H9 (cell line): ENCODE measurements at regions not wholly inside any gene's neighbourhood (a gene's known extent, or its start where the extent isn't known, plus 50 kb on each side); places are given as distances from the start of the nearest gene placed in this dataset.
A peak's percentile ranks its signal among the peaks of the same experiment; 100 is the strongest.

ENCODE experiments used
- DNase-seq: peaks from one replicate; pipeline ENCODE4 v3.0.0-alpha.2; 2017
- H2AFZ ChIP-seq: one replicate; pipeline ENCODE4 v1.6.1; 2013; ENCODE audit warnings: mild to moderate bottlenecking, low read length, control low read depth, moderate library complexity
- H2AK5ac ChIP-seq: 2 replicates; pipeline ENCODE4 v1.6.1; 2013; ENCODE audit warnings: low read length, control low read depth, mixed read lengths; ENCODE audit not compliant: insufficient read length
- H2BK120ac ChIP-seq: one replicate; pipeline ENCODE4 v1.6.1; 2013; ENCODE audit warnings: low read depth, mild to moderate bottlenecking, low read length, control low read depth, inconsistent platforms; ENCODE audit not compliant: poor library complexity, severe bottlenecking
- H2BK12ac ChIP-seq: 2 replicates; pipeline ENCODE4 v1.6.1; 2013; ENCODE audit warnings: low read length, control low read depth, mixed read lengths, low read depth; ENCODE audit not compliant: insufficient read length
- H2BK15ac ChIP-seq: 2 replicates; pipeline ENCODE4 v1.6.1; 2013; ENCODE audit warnings: low read depth, low read length, control low read depth
- H2BK20ac ChIP-seq: one replicate; pipeline ENCODE4 v1.6.1; 2013; ENCODE audit warnings: low read depth, mild to moderate bottlenecking, low read length, control low read depth, inconsistent platforms; ENCODE audit not compliant: poor library complexity, severe bottlenecking
- H2BK5ac ChIP-seq: 2 replicates; pipeline ENCODE4 v1.6.1; 2013; ENCODE audit warnings: low read length, control low read depth, mixed read lengths; ENCODE audit not compliant: insufficient read length
- H3K14ac ChIP-seq: 2 replicates; pipeline ENCODE4 v1.6.1; 2013; ENCODE audit warnings: low read length, control low read depth; ENCODE audit not compliant: insufficient read depth
- H3K18ac ChIP-seq: 2 replicates; pipeline ENCODE4 v1.6.1; 2013; ENCODE audit warnings: low read depth, mild to moderate bottlenecking, mixed read lengths, low read length, control low read depth; ENCODE audit not compliant: insufficient read length
- H3K23ac ChIP-seq: 2 replicates; pipeline ENCODE4 v1.6.1; 2013; ENCODE audit warnings: low read length, control low read depth, mixed read lengths, low read depth; ENCODE audit not compliant: insufficient read length
- H3K23me2 ChIP-seq: 2 replicates; pipeline ENCODE4 v1.6.1; 2013; ENCODE audit warnings: low read depth, mild to moderate bottlenecking, mixed read lengths, low read length, control low read depth; ENCODE audit not compliant: insufficient read length, poor library complexity, severe bottlenecking
- H3K27ac ChIP-seq: 2 replicates; pipeline ENCODE4 v1.5.1; 2013; ENCODE audit warnings: low read length, control low read depth, mixed read lengths, low read depth; ENCODE audit not compliant: insufficient read length
- H3K27me3 ChIP-seq: 2 replicates; pipeline ENCODE4 v1.6.1; 2013; ENCODE audit warnings: low read length, control low read depth, inconsistent platforms; ENCODE audit not compliant: insufficient read depth
- H3K4ac ChIP-seq: 2 replicates; pipeline ENCODE4 v1.6.1; 2013; ENCODE audit warnings: low read depth, mild to moderate bottlenecking, control low read depth, inconsistent platforms, low read length, moderate library complexity
- H3K4me1 ChIP-seq: 2 replicates; pipeline ENCODE4 v1.6.1; 2013; ENCODE audit warnings: low read length, control low read depth, inconsistent platforms; ENCODE audit not compliant: insufficient read depth
- H3K4me2 ChIP-seq: 2 replicates; pipeline ENCODE4 v1.6.1; 2013; ENCODE audit warnings: low read length, control low read depth, mixed read lengths; ENCODE audit not compliant: insufficient read length, insufficient read depth
- H3K56ac ChIP-seq: 2 replicates; pipeline ENCODE4 v1.6.1; 2013; ENCODE audit warnings: low read depth, mild to moderate bottlenecking, mixed read lengths, low read length, control low read depth; ENCODE audit not compliant: insufficient read length
- H3K79me1 ChIP-seq: 2 replicates; pipeline ENCODE4 v1.6.1; 2013; ENCODE audit warnings: low read depth, mild to moderate bottlenecking, moderate library complexity, low read length, control low read depth, inconsistent platforms; ENCODE audit not compliant: insufficient read depth, poor library complexity, severe bottlenecking
- H3K79me2 ChIP-seq: 2 replicates; pipeline ENCODE4 v1.6.1; 2013; ENCODE audit warnings: low read length, control low read depth, inconsistent platforms; ENCODE audit not compliant: insufficient read depth
- H3K9ac ChIP-seq: 2 replicates; pipeline ENCODE4 v1.6.1; 2013; ENCODE audit warnings: low read length, control low read depth, mixed read lengths; ENCODE audit not compliant: insufficient read length; ENCODE audit errors: extremely low read depth
- H3K9me3 ChIP-seq: one replicate; pipeline ENCODE4 v1.6.1; 2013; ENCODE audit warnings: low read depth, low read length, inconsistent platforms; ENCODE audit not compliant: control insufficient read depth
- H3T11ph ChIP-seq: one replicate; pipeline ENCODE4 v1.6.1; 2013; ENCODE audit warnings: mild to moderate bottlenecking, low read length, control low read depth, inconsistent platforms
- H4K20me1 ChIP-seq: one replicate; pipeline ENCODE4 v1.6.1; 2013; ENCODE audit not compliant: control insufficient read depth, insufficient read length, insufficient read depth
- H4K5ac ChIP-seq: 2 replicates; pipeline ENCODE4 v1.6.1; 2013; ENCODE audit warnings: low read depth, mild to moderate bottlenecking, mixed read lengths, low read length, control low read depth; ENCODE audit not compliant: insufficient read length
- H4K8ac ChIP-seq: replicated peaks from 2 replicates; pipeline ENCODE4 v1.6.1; 2013; ENCODE audit warnings: low read length, control low read depth, mixed read lengths, low read depth; ENCODE audit not compliant: insufficient read length
- H4K91ac ChIP-seq: 2 replicates; pipeline ENCODE4 v1.6.1; 2013; ENCODE audit warnings: low read depth, mild to moderate bottlenecking, moderate library complexity, mixed read lengths, low read length, control low read depth; ENCODE audit not compliant: insufficient read length
- H3K27ac Mint-ChIP-seq, 3 experiments: 2 replicates in 2 of 3; 3 replicates in 1 of 3; pipeline ENCODE4 v1.8.0; 2020 to 2021; ENCODE audit warnings: mixed read lengths in 3 of 3, mild to moderate bottlenecking in 1 of 3, moderate library complexity in 1 of 3
- H3K27me3 Mint-ChIP-seq: 2 replicates; pipeline ENCODE4 v1.8.0; 2021; ENCODE audit warnings: low read depth, mild to moderate bottlenecking, moderate library complexity, mixed read lengths
- H3K36me3 Mint-ChIP-seq, 3 experiments: 2 replicates in 2 of 3; 3 replicates in 1 of 3; pipeline ENCODE4 v1.8.0; 2020 to 2021; ENCODE audit warnings: low read depth in 3 of 3, mixed read lengths in 3 of 3; ENCODE audit not compliant: insufficient read depth in 1 of 3
- H3K4me1 Mint-ChIP-seq, 2 experiments: 2 replicates each; pipeline ENCODE4 v1.8.0; 2020; ENCODE audit warnings: mixed read lengths in 2 of 2
- H3K4me3 Mint-ChIP-seq, 2 experiments: 2 replicates in 1 of 2; 3 replicates in 1 of 2; pipeline ENCODE4 v1.8.0; 2020 to 2021; ENCODE audit warnings: mild to moderate bottlenecking in 2 of 2, mixed read lengths in 2 of 2, moderate library complexity in 1 of 2
- H3K9me3 Mint-ChIP-seq, 2 experiments: 2 replicates in 1 of 2; 3 replicates in 1 of 2; pipeline ENCODE4 v1.8.0; 2020; ENCODE audit warnings: mild to moderate bottlenecking in 2 of 2, mixed read lengths in 2 of 2, moderate library complexity in 1 of 2
- CTCF ChIP-seq: fragments of 200-600 bp; sonication (generic); conservative IDR thresholded peaks from 3 replicates; pipeline ENCODE4 v1.8.0; 2021; ENCODE audit warnings: antibody characterized with exemption, mild to moderate bottlenecking
- WGBS: extraction: QIAGEN DNeasy Blood & Tissue Kit; methylation state at CpG from one replicate; pipeline ENCODE4 v1.1.7; 2013; ENCODE audit warnings: missing lambda C conversion rate, low lambda C conversion rate, mixed read lengths; ENCODE audit not compliant: insufficient read length; ENCODE audit errors: extremely low coverage; 5-methylcytosine and 5-hydroxymethylcytosine counted together

- 0 out of 3 replicates have a peak, but pooled peaks have one; percentile 19 for TF ChIP-seq CTCF
- no peak overlapping the region for H2AFZ ChIP-seq
- H3K79me1 ChIP-seq, result no peaks in the 10 kb centered on the region
- H3K27ac ChIP-seq, result no peak overlapping the region
- Mint-ChIP-seq H3K27me3 (no peaks in the 10 kb centered on the region; the same call in 1 of the 2 replicates), H3K9me3 (no peaks in the 10 kb centered on the region; a peak in 1 of 5 replicates), H3K27ac (0 out of 7 replicates have a peak overlapping the region, but pooled peaks of 1 of the 3 experiments have one; percentile 33), H3K4me3 (no peak overlapping the region), H3K4me1 (no peaks in the 10 kb centered on the region), H3K36me3 (no peaks in the 10 kb centered on the region)
- H3K9ac ChIP-seq, result no peak overlapping the region
- no peak overlapping the region for H3K18ac ChIP-seq
- no peak overlapping the region for H2BK120ac ChIP-seq
- H3K4me2 ChIP-seq, result no peak overlapping the region
- H4K5ac ChIP-seq, result no peak overlapping the region
- H3K79me2 ChIP-seq, result no peaks in the 10 kb centered on the region
- no peak overlapping the region for H3K14ac ChIP-seq
- H3K56ac ChIP-seq, result no peak overlapping the region
- no peaks in the 10 kb centered on the region for H3K9me3 ChIP-seq
- no peaks in the 10 kb centered on the region for H3K4me1 ChIP-seq
- no peaks in the 10 kb centered on the region for H3K27me3 ChIP-seq
- no peak overlapping the region for H2BK15ac ChIP-seq
- DNase-seq, result no peak
- H3K4ac ChIP-seq, result no peak overlapping the region
- no peak overlapping the region for H2BK5ac ChIP-seq
- no peak overlapping the region for H3K23ac ChIP-seq
- H4K91ac ChIP-seq, result no peak overlapping the region
- H4K20me1 ChIP-seq, result no peaks in the 10 kb centered on the region
- H4K8ac ChIP-seq, result no peak overlapping the region
- H2AK5ac ChIP-seq, result no peak overlapping the region
- H2BK12ac ChIP-seq, result no peak overlapping the region
- no peaks in the 10 kb centered on the region for H3K23me2 ChIP-seq
- no peak overlapping the region for H2BK20ac ChIP-seq
- WGBS, result no CpG with 5 or more reads among the region's 1 CpG
- H3T11ph ChIP-seq, result no peak overlapping the region
These were observed 90.9 kb upstream of the CCDC196 start for GRCh38 chr14:66395300-66395699.
